Keratinocyte (primary cell): ENCODE measurements at regions not wholly inside any gene's neighbourhood (a gene's known extent, or its start where the extent isn't known, plus 50 kb on each side); places are given as distances from the start of the nearest gene placed in this dataset.

Experiments
- DNase-seq: peaks from one replicate; pipeline ENCODE4 v3.0.0-alpha.2; 2011; ENCODE audit warnings: low read depth, missing footprints, low spot score
- FAIRE-seq: peaks from 2 replicates; lab custom pipeline; 2011; peaks lifted over from hg19 to GRCh38; lab: Jason Lieb, UNC
- H2AFZ ChIP-seq: 2 replicates; pipeline ENCODE4 v1.6.0; 2012; ENCODE audit warnings: low read length, control low read depth, inconsistent platforms; ENCODE audit not compliant: control insufficient read depth
- H3K27ac ChIP-seq: 2 replicates; pipeline ENCODE4 v1.5.1; 2011; ENCODE audit warnings: low read length; ENCODE audit not compliant: control insufficient read depth, insufficient read depth
- H3K27me3 ChIP-seq: 3 replicates; pipeline ENCODE4 v1.6.0; 2011; ENCODE audit warnings: low read length; ENCODE audit not compliant: control insufficient read depth, insufficient read depth; ENCODE audit errors: extremely low read depth
- H3K36me3 ChIP-seq, 2 experiments: 2 replicates in 1 of 2; 3 replicates in 1 of 2; pipeline ENCODE4 v1.5.1; 2011; ENCODE audit warnings: low read length in 2 of 2, mild to moderate bottlenecking in 1 of 2; ENCODE audit not compliant: control insufficient read depth in 2 of 2, insufficient read depth in 2 of 2; ENCODE audit errors: extremely low read depth in 1 of 2
- H3K4me1 ChIP-seq: 3 replicates; pipeline ENCODE4 v1.5.1; 2011; ENCODE audit warnings: low read length; ENCODE audit not compliant: control insufficient read depth, insufficient read depth; ENCODE audit errors: extremely low read depth
- H3K4me2 ChIP-seq: 3 replicates; pipeline ENCODE4 v1.6.0; 2011; ENCODE audit warnings: low read depth, low read length; ENCODE audit not compliant: control insufficient read depth, insufficient read depth; ENCODE audit errors: extremely low read depth
- H3K4me3 ChIP-seq, 3 experiments: fragments of 200-600 bp in 1 of 3; sonication (generic) in 1 of 3; 2 replicates in 2 of 3; 3 replicates in 1 of 3; pipeline ENCODE4 v1.5.1; 2011 to 2016; ENCODE audit warnings: low read length in 3 of 3, mild to moderate bottlenecking in 3 of 3, control low read depth in 2 of 3, inconsistent platforms in 1 of 3, low read depth in 1 of 3, mixed read lengths in 1 of 3, mixed run types in 1 of 3, moderate library complexity in 1 of 3; ENCODE audit not compliant: control insufficient read depth in 2 of 3, insufficient read depth in 2 of 3; ENCODE audit errors: extremely low read depth in 1 of 3
- H3K79me2 ChIP-seq: 2 replicates; pipeline ENCODE4 v1.6.0; 2012; ENCODE audit warnings: low read length; ENCODE audit not compliant: control insufficient read depth, insufficient read depth
- H3K9ac ChIP-seq: 3 replicates; pipeline ENCODE4 v1.6.0; 2011; ENCODE audit warnings: low read length; ENCODE audit not compliant: control insufficient read depth, insufficient read depth; ENCODE audit errors: extremely low read depth
- H3K9me1 ChIP-seq: 3 replicates; pipeline ENCODE4 v1.6.0; 2011; ENCODE audit warnings: low read length; ENCODE audit not compliant: control insufficient read depth, insufficient read depth; ENCODE audit errors: extremely low read depth
- H3K9me3 ChIP-seq: 2 replicates; pipeline ENCODE4 v1.5.1; 2012; ENCODE audit warnings: low read depth, low read length; ENCODE audit not compliant: control insufficient read depth
- H4K20me1 ChIP-seq: 3 replicates; pipeline ENCODE4 v1.6.0; 2011; ENCODE audit warnings: low read length; ENCODE audit not compliant: control insufficient read depth, insufficient read depth; ENCODE audit errors: extremely low read depth
- CTCF ChIP-seq, 3 experiments: IDR thresholded peaks in 1 of 3; conservative IDR thresholded peaks in 1 of 3; optimal IDR thresholded peaks in 1 of 3; 2 replicates in 2 of 3; 3 replicates in 1 of 3; pipeline versions ENCODE3 to v1.5.1; 2011; ENCODE audit warnings: low read length in 3 of 3, mild to moderate bottlenecking in 3 of 3, moderate library complexity in 2 of 3, control low read depth in 1 of 3, inconsistent platforms in 1 of 3; ENCODE audit not compliant: insufficient read depth in 2 of 3; ENCODE audit errors: extremely low read depth in 1 of 3
- EZH2 ChIP-seq: IDR thresholded peaks from one replicate; pipeline ENCODE4 v1.6.1; 2012; ENCODE audit warnings: inconsistent platforms, mild to moderate bottlenecking, low read length, moderate library complexity
- dilution Hi-C: fragments of 300-500 bp; cut with MboI; formaldehyde crosslinking; loops from one replicate; pipeline ENCODE4 v1.7.0; 2020; ENCODE audit warnings: low sequenced_read_pairs; ENCODE audit not compliant: extremely low pct_ligation_motif_present

- TF ChIP-seq CTCF (optimal IDR thresholded peaks at IDR 0.05 in 1 of 3, IDR thresholded peaks at IDR 0.05 in 1 of 3, conservative IDR thresholded peaks at IDR 0.05 in 1 of 3; ENCODE audit: extremely low read depth in 1 of 3, insufficient read depth in 2 of 3, low read length in 3 of 3) = no peak
- no peak for TF ChIP-seq EZH2
- Histone ChIP-seq H3K4me3 (no peak overlapping the region), H3K27ac (no peak overlapping the region), H3K79me2 (no peaks in the 10 kb centered on the region), H3K36me3 (no peaks in the 10 kb centered on the region), H4K20me1 (no peaks in the 10 kb centered on the region), H3K9ac (no peak overlapping the region), H3K4me1 (no peaks in the 10 kb centered on the region), H2AFZ (no peak overlapping the region), H3K27me3 (no peaks in the 10 kb centered on the region), H3K9me1 (no peaks in the 10 kb centered on the region), H3K4me2 (no peak overlapping the region), H3K9me3 (peaks cover 9% of the 10 kb centered on the region)
- DNase-seq = no peak
- dilution Hi-C loops = no loop called here
- no peak for FAIRE-seq
Measured at GRCh38 chr22:48919851-48920589, 907.7 kb downstream of the BRD1 start.

DNA sequence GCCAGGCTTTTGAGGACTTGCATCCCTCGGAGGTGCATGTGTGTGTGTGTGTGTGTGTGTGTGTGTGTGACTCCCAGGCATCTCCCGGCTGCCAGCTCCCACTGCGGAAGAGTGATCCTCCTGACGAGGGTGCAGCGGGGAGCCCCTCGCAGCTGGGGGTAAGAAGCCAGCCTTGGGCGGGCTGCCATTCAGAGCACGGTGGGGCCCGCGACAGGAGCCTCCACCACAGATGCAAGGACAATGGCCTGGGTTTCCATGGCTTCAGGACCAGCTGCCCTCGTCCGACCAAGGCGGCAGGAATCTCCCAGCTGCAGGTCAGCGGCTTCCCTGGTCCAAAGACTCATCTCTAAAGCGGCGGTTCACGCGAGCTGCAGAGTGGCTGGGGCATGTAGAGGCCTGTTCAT, 908.5 kb downstream of the BRD1 start:
- FAIRE-seq (no peak), DNase-seq (no peak)
- Histone ChIP-seq H3K9me3 (peaks cover 9% of the 10 kb centered on the region), H3K27me3 (no peaks in the 10 kb centered on the region), H3K36me3 (no peaks in the 10 kb centered on the region), H3K79me2 (no peaks in the 10 kb centered on the region), H3K4me1 (no peaks in the 10 kb centered on the region), H3K4me3 (no peak overlapping the region), H3K9me1 (no peaks in the 10 kb centered on the region), H4K20me1 (no peaks in the 10 kb centered on the region), H3K27ac (no peak overlapping the region), H2AFZ (no peak overlapping the region), H3K9ac (no peak overlapping the region), H3K4me2 (no peak overlapping the region)
- dilution Hi-C loops = no loop called here
- TF ChIP-seq CTCF (optimal IDR thresholded peaks at IDR 0.05 in 1 of 3, IDR thresholded peaks at IDR 0.05 in 1 of 3, conservative IDR thresholded peaks at IDR 0.05 in 1 of 3; ENCODE audit: extremely low read depth in 1 of 3, insufficient read depth in 2 of 3, low read length in 3 of 3) = no peak
- no peak for TF ChIP-seq EZH2
